Erythroblast (primary cell): ENCODE measurements at regions not wholly inside any gene's neighbourhood (a gene's known extent, or its start where the extent isn't known, plus 50 kb on each side); places are given as distances from the start of the nearest gene placed in this dataset.

ENCODE experiments used
- DNase-seq, 2 experiments: peaks; one replicate each; lab custom pipeline; 2025; lab: John Stamatoyannopoulos, UW
- GATA1 ChIP-seq: IDR thresholded peaks from 2 replicates; pipeline ENCODE4 v1.6.1; 2011; ENCODE audit warnings: low read depth, mild to moderate bottlenecking, control low read depth, low read length, moderate library complexity
- POLR2A ChIP-seq: IDR thresholded peaks from 2 replicates; pipeline ENCODE4 v1.6.1; 2011; ENCODE audit warnings: mild to moderate bottlenecking, low read length

DNA sequence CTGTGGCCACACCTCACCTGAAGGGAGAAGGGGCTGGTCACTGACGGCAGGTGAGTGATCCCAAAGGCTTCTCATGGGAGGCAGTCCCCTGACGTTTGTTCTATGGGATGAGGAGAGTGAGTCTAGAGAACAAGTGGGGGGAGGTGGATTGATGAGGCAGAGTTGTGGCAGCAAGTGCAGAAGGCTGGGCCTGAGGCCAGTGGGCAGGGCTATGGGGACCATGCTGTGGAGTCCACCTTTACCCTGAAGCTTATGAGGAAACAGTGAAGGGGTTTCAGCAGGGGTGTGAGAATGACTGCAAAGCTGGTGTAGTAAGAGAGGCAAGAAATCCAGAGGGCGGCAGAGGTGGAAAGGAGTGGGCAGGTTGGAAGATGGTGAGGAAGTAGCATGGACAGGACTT, 96.9 kb upstream of the PFN2 start:
- no peak for DNase-seq
- no peak for TF ChIP-seq POLR2A
- no peak for TF ChIP-seq GATA1

DNA sequence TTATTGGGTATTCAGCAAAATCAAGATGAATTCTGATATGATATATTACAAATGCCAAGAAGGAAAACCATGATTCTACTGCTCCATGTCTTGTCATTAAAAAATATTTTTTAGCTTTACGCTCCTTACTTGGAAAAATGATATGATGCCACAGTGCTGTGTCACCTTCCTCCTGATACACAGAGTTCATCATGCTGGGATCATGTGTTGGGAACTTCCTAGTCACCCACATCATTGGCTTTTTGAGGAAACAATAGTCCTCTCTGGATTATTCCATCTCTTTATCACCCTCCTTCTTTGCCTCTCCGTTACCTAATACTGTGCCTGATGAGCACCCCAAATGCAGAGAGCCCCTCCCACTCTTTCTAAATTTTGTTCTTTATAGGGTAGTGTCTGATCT, 94.3 kb upstream of the PFN2 start:
- no peak for TF ChIP-seq POLR2A
- no peak for DNase-seq

DNA sequence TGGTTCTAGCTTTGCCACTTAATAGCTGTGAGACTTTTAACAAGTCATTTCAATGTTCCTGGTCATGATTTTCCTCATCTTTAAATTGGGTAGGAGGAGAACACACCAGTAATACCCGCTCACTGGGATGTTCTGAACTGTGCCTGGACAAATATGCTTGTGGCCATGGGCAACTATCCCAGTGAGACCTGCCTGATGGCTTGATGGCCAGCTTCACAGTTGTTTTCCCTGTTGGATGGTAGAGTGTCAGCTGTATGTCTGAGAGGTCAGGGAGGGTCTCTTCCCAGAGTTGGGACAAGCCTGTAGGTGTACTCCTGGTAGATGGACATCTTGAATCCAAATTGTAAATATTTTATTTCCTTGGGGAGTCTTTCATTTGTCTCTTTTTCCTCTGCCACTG, 92.5 kb upstream of the PFN2 start:
- TF ChIP-seq GATA1 (no peak), POLR2A (no peak)
- DNase-seq, result no peak

DNA sequence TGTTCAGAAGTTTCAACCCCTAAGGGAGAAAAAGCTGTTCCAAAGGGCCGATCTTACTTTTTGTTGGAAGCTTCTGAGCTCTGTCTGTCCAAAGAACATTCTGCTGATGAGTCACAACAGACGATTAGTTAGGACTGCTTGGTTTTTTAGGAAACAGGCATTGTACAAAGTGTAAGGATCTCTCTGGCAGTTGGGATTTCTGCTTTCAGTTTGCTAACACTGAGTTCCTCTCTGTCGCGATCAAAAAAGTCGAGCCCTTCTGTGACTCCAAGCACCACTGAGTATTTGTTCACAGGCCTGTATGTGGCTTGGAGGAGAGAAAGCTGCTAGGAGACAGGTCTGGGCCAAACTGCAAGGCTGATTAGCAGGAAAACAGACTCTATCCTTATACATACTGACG, 91.8 kb upstream of the PFN2 start:
- TF ChIP-seq GATA1, result no peak
- no peak for TF ChIP-seq POLR2A
- no peak for DNase-seq

DNA sequence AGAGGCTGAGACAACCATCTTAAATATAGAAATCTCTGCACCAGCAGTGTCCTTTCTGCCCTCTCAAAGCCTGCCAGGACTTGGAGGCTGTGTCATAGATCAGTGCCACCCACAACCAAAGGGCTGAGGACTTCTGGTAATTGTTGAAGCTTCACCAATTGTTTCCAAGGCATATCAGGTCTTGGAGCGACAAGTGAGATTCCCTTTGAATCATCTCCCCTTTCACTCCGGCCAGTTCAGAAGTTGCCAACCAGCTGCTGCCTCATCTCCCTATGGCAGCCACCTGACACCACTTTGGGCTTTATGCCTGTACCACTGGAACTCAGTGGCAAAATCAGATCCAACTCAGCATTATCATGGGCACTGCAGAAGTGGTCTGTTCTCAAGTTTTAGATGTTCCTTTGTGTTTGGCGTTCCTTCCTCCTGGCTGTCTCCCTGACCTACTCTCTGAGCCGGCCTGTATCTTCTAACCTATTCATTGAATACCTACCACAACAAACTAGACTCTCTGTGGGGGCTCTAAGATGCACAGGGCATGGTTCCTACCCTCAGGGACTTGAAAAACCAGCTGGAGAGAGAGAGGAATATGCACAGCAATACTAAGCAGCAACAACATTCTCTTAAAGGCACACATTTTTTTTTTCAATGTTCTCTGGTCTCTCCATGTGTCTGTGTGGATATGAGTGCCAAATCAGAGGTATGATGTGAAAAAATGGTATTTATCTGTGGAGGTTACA, 90.8 kb upstream of the PFN2 start:
- no peak for DNase-seq
- TF ChIP-seq GATA1, result no peak
- no peak for TF ChIP-seq POLR2A

DNA sequence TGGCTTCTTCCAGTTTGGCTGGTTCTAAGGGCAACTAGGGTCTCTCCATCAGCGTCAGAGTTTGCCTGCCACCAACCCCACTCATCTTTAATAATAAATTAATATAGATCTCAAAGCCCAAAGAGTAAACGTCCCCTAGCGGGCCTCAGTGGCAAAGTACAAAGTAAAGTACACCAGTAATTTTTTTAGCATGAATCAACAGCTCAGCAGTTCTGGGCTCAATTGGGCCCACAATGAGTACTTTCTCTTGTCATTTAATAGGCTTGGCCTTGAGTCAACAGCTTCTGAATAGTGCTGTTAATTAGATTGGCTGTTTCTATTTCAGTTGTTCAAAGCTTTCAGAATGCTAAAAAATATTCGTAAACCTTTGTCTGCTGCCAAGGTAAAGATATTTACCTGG, 89.0 kb upstream of the PFN2 start:
- TF ChIP-seq GATA1 (no peak), POLR2A (no peak)
- no peak for DNase-seq

- no peak for DNase-seq
- no peak for TF ChIP-seq POLR2A
- TF ChIP-seq GATA1, result no peak
These were observed 88.5 kb upstream of the PFN2 start for GRCh38 chr3:150059241-150059640.

DNA sequence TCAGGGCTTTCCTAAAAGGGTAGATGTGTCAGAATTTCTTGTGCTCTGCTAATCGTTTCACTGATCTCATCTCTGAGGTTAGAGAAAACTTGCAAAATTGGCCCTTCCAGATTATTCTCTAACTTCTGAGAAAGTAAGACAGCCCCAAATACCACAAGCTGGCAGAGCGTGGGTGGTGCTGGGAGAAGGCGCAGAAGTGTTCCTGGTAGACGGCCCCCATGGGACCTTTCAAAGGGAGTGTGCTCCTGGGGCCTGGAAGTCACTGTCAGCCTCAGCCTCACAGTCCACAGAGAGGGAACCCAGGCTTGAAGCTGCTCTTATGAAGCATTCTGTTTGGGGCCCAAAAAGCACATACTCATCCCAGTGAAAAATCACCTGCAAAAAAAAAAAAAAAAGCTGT, 86.5 kb upstream of the PFN2 start:
- TF ChIP-seq POLR2A, result no peak
- TF ChIP-seq GATA1, result no peak
- DNase-seq, result no peak

DNA sequence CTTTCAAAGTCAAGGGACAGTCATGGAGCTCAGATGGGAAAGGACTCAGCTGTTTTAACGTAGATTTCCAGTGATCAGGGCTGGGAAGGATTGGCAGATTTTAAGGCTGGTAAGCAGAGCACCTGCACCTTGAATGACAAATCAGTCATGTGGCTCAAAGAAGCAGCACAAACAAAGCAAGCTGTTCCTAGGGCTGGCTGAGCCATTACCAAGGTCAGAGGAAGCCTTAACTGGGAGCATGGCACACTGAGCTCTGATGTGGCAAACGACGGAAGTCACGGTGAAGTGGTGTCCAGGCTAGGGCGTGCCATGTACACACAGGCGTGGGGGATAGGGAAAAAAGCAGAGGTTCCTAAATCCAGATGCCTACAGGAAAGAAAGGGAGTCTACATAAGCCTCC, 84.6 kb upstream of the PFN2 start:
- TF ChIP-seq POLR2A, result no peak
- no peak for TF ChIP-seq GATA1
- DNase-seq, result no peak

DNA sequence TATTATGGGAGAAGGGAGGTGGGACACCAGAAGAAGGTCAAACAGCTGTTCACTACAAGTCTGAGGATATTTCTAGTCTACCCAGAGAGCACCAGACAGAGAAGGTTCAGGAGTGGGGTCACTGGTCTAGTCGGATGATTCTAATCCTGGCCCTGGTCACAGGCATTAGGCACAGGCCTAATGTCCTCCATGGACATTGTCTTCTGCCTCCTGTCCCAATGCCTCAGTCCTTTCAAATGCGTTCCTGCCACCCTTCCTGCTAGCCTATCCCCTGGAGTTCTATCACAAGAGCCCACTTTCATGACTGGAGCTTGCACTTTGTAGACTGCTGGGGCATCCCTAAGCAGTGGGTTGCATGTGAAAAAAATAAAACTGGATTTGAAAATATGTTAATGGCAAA, 83.9 kb upstream of the PFN2 start:
- TF ChIP-seq POLR2A (no peak), GATA1 (no peak)
- no peak for DNase-seq

DNA sequence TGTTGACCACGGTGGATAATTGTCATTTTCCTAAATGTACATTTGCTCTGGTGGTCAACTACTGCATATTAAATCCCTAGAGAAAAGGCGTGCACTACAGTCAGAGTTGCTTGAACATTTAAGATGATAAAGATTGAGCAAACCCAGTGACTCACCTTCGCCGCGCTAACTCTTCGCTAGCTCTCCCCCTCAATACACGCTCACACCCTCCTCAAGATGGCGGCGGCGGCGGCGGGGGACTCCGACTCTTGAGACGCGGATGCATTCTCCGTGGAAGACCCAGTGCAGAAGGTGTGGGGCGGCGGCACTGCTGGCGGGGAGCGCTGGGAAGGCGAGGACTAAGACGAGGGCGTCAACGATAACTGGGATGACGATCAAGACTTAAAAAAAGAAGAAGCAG, 79.8 kb upstream of the PFN2 start:
- TF ChIP-seq POLR2A (no peak), GATA1 (no peak)
- no peak for DNase-seq

DNA sequence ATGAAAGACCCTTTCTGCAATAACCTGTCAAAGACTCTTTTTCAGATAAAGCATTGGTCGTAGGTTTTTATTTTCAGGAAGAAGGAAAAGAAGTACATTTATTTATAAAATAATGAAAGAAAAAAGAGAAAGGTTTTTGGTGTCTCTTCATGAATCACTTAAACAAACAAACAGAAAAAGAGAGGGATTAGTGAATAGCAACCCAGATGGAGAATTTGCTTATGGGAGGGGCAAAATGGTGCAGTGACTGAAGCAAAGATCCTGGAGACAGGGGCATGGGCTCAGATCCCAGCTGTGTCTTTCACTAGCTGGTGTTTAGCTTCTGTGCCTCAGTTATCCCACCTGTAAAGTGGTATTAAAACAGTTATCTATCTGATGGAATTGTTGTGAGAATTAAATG, 78.6 kb upstream of the PFN2 start:
- no peak for TF ChIP-seq POLR2A
- no peak for DNase-seq

- TF ChIP-seq POLR2A, result no peak
- TF ChIP-seq GATA1, result no peak
- no peak for DNase-seq
These were observed 71.2 kb upstream of the PFN2 start for GRCh38 chr3:150041877-150042276.

DNA sequence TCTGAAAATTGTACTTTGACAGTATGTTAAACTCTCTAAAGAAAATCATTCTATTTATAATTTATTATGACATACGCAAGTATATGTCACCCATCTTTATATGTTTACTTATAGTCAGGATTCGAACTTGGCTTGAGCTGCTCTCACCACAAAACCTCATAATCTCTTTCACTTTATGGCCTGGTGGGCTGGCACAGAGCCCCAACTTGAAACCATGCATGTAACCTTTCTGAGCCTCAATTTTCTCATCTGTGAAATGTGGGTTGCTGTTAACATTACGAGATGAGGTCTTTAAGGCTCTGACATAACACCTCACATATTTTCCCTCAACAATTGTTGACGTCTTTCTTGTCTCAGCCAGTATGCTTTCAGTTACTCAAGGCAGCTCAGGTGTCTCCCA, 69.4 kb upstream of the PFN2 start:
- TF ChIP-seq GATA1 (no peak), POLR2A (no peak)

DNA sequence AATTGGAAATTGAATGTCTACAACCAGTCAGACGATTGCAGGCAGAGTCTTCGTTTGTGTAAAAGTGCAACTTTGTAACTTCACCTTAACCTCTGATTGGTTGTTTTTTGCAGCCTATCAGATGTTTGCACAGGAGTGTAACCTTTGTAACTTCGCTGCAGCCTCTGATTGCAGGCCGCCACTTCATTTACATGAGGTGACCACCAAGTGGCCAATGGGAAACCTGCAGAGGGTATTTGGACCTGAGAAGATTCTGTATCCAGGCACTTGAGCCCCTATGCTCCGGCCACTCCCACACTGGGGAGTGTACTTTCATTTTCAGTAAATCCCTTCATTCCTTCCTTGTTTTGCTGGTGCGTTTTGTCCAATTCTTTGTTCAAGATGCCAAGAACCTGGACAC, 68.1 kb upstream of the PFN2 start:
- TF ChIP-seq GATA1 (no peak), POLR2A (no peak)
- DNase-seq, result no peak

More for the DNA sequence above, 69.4 kb upstream of the PFN2 start:
- no peak for DNase-seq
